ENCODE measurements at regions not wholly inside any gene's neighbourhood (a gene's known extent, or its start where the extent isn't known, plus 50 kb on each side); places are given as distances from the start of the nearest gene placed in this dataset.

GRCh38 chr3:59404064-59404463, 354.2 kb upstream of the CFAP20DC start:
- no peaks in the 10 kb centered on the region for H3K36me3 ChIP-seq (ENCODE audit: insufficient read depth)
- no peak overlapping the region for H3K27ac Mint-ChIP-seq
- no peaks in the 10 kb centered on the region for H3K9me2 ChIP-seq (ENCODE audit: insufficient read depth)
- H3K79me2 ChIP-seq (replicated peaks; ENCODE audit: insufficient read depth) = no peaks in the 10 kb centered on the region
- no peak overlapping the region for H3K4me2 ChIP-seq
- ATAC-seq = no peak
- H4K20me1 ChIP-seq (replicated peaks; ENCODE audit: insufficient read depth) = no peaks in the 10 kb centered on the region
- H3K9me3 Mint-ChIP-seq = no peaks in the 10 kb centered on the region
- H3K27me3 Mint-ChIP-seq (ENCODE audit: insufficient read depth, low read depth, poor library complexity) = peaks cover 3% of the 10 kb centered on the region
- H3K27me3 ChIP-seq (ENCODE audit: insufficient read depth) = no peaks in the 10 kb centered on the region
- H2AFZ ChIP-seq = no peak overlapping the region
- no peaks in the 10 kb centered on the region for H3F3A ChIP-seq (replicated peaks; ENCODE audit: low read depth)
- H3K27ac ChIP-seq (ENCODE audit: low read depth) = no peak overlapping the region
- no peaks in the 10 kb centered on the region for H3K36me3 Mint-ChIP-seq (ENCODE audit: low read depth)
- DNase-seq (ENCODE audit: low spot score) = no peak
- H3K4me3 ChIP-seq = no peak overlapping the region
- no peaks in the 10 kb centered on the region for H3K4me1 ChIP-seq (ENCODE audit: insufficient read depth)
- TF ChIP-seq CTCF (conservative IDR thresholded peaks at IDR 0.05; ENCODE audit: low read depth in 2 of 2) (no peak), CREB1 (CRISPR knock-in tag; IDR thresholded peaks at IDR 0.05; ENCODE audit: low read depth) (no peak), POLR2AphosphoS5 (IDR thresholded peaks at IDR 0.05; ENCODE audit: low read depth) (no peak), EZH2 (IDR thresholded peaks at IDR 0.05; ENCODE audit: low read depth, unreplicated experiment) (no peak), EZH2phosphoT487 (IDR thresholded peaks at IDR 0.05; ENCODE audit: unreplicated experiment) (no peak), ZNF331 (CRISPR knock-in tag; IDR thresholded peaks at IDR 0.05; ENCODE audit: low read depth) (no peak), NANOG (IDR thresholded peaks at IDR 0.05; ENCODE audit: borderline replicate concordance) (no peak), ZNF114 (CRISPR knock-in tag; IDR thresholded peaks at IDR 0.05) (no peak), ZNF462 (CRISPR knock-in tag; IDR thresholded peaks at IDR 0.05) (no peak), STAT1 (IDR thresholded peaks at IDR 0.05; ENCODE audit: unreplicated experiment) (no peak), JUNB (IDR thresholded peaks at IDR 0.05; ENCODE audit: unreplicated experiment) (no peak)
- TF ChIP-seq, protein P1, sequence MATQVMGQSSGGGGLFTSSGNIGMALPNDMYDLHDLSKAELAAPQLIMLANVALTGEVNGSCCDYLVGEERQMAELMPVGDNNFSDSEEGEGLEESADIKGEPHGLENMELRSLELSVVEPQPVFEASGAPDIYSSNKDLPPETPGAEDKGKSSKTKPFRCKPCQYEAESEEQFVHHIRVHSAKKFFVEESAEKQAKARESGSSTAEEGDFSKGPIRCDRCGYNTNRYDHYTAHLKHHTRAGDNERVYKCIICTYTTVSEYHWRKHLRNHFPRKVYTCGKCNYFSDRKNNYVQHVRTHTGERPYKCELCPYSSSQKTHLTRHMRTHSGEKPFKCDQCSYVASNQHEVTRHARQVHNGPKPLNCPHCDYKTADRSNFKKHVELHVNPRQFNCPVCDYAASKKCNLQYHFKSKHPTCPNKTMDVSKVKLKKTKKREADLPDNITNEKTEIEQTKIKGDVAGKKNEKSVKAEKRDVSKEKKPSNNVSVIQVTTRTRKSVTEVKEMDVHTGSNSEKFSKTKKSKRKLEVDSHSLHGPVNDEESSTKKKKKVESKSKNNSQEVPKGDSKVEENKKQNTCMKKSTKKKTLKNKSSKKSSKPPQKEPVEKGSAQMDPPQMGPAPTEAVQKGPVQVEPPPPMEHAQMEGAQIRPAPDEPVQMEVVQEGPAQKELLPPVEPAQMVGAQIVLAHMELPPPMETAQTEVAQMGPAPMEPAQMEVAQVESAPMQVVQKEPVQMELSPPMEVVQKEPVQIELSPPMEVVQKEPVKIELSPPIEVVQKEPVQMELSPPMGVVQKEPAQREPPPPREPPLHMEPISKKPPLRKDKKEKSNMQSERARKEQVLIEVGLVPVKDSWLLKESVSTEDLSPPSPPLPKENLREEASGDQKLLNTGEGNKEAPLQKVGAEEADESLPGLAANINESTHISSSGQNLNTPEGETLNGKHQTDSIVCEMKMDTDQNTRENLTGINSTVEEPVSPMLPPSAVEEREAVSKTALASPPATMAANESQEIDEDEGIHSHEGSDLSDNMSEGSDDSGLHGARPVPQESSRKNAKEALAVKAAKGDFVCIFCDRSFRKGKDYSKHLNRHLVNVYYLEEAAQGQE (IDR thresholded peaks at IDR 0.05; ENCODE audit: unreplicated experiment) = no peak
- TF ChIP-seq, protein P2, sequence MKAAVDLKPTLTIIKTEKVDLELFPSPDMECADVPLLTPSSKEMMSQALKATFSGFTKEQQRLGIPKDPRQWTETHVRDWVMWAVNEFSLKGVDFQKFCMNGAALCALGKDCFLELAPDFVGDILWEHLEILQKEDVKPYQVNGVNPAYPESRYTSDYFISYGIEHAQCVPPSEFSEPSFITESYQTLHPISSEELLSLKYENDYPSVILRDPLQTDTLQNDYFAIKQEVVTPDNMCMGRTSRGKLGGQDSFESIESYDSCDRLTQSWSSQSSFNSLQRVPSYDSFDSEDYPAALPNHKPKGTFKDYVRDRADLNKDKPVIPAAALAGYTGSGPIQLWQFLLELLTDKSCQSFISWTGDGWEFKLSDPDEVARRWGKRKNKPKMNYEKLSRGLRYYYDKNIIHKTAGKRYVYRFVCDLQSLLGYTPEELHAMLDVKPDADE (IDR thresholded peaks at IDR 0.05) = no peak
- H3K4me1 Mint-ChIP-seq = peaks cover 13% of the 10 kb centered on the region
- H3K4me3 Mint-ChIP-seq = no peak overlapping the region
